Lower leg skin (tissue), 4 donors: ENCODE measurements at regions not wholly inside any gene's neighbourhood (a gene's known extent, or its start where the extent isn't known, plus 50 kb on each side); places are given as distances from the start of the nearest gene placed in this dataset.
A peak's percentile ranks its signal among the peaks of the same experiment; 100 is the strongest.

ENCODE experiments used
- DNase-seq, 2 donors: peaks; one replicate each; pipeline ENCODE4 v3.0.0-alpha.2; 2019; ENCODE audit warnings: low spot score in 2 of 2
- H3K4me3 ChIP-seq: fragments of 200-600 bp; sonication (generic); 2 replicates; pipeline ENCODE4 v1.5.1; 2017; ENCODE audit warnings: mild to moderate bottlenecking, low read depth; ENCODE audit not compliant: poor library complexity, severe bottlenecking
- CTCF ChIP-seq, 3 donors: fragments of 450-650 bp; IDR thresholded peaks; one replicate each; pipeline ENCODE4 v1.5.1; 2016; ENCODE audit warnings: antibody characterized with exemption in 3 of 3, mild to moderate bottlenecking in 3 of 3, moderate library complexity in 2 of 3
- POLR2A ChIP-seq, 2 donors: fragments of 450-650 bp; IDR thresholded peaks; one replicate each; pipeline ENCODE4 v1.6.1; 2016 to 2017; ENCODE audit warnings: antibody characterized with exemption in 2 of 2, mild to moderate bottlenecking in 1 of 2, moderate library complexity in 1 of 2
- WGBS, 2 donors: methylation state at CpG; one replicate each; pipeline ENCODE4 v1.1.5; 2018; 5-methylcytosine and 5-hydroxymethylcytosine counted together
- intact Hi-C: fragments of 100-400 bp; cut with DNase I; formaldehyde crosslinking; loops from one replicate; pipeline ENCODE4 v1.15.0; 2023; ENCODE audit warnings: low total_unique reads

GRCh38 chr22:25447067-25447685 is 117.3 kb upstream of the GRK3 start:
- DNase-seq: no peak
- WGBS, 2 donors: 43 to 48% methylated on average over 4 of the region's 4 CpGs
- no peak overlapping the region for H3K4me3 ChIP-seq
- TF ChIP-seq CTCF (IDR thresholded peaks at IDR 0.05): no peak
- no peak for TF ChIP-seq POLR2A (IDR thresholded peaks at IDR 0.05)
- intact Hi-C loops: no loop called here

- H3K4me3 ChIP-seq: peak overlapping the region; percentile 50
- TF ChIP-seq POLR2A (IDR thresholded peaks at IDR 0.05): no peak
- peak in 1 of 3 donors; percentile 86 for TF ChIP-seq CTCF (IDR thresholded peaks at IDR 0.05)
- peak; percentile 80 to 97 for DNase-seq
- intact Hi-C loops: no loop called here
- WGBS, 2 donors: 3 to 4% methylated on average over 28 to 29 of the region's 30 CpGs
These were observed 116.6 kb upstream of the GRK3 start for GRCh38 chr22:25447686-25448434.

GRCh38 chr22:25448435-25449051 is 115.9 kb upstream of the GRK3 start:
- H3K4me3 ChIP-seq: peak overlapping the region; percentile 50
- TF ChIP-seq CTCF (IDR thresholded peaks at IDR 0.05) (no peak), POLR2A (IDR thresholded peaks at IDR 0.05) (no peak)
- WGBS, 2 donors: 1 to 2% methylated on average over 16 of the region's 16 CpGs
- no peak for DNase-seq
- intact Hi-C loops: no loop called here

- DNase-seq: no peak
- WGBS, 2 donors: 67 to 75% methylated on average over 9 of the region's 9 CpGs
- intact Hi-C loops: no loop called here
- TF ChIP-seq POLR2A (IDR thresholded peaks at IDR 0.05) (no peak), CTCF (IDR thresholded peaks at IDR 0.05) (no peak)
- no peak overlapping the region for H3K4me3 ChIP-seq
These were observed 114.6 kb upstream of the GRK3 start for GRCh38 chr22:25449781-25450317.

- DNase-seq: no peak
- TF ChIP-seq POLR2A (IDR thresholded peaks at IDR 0.05): no peak
- no peak for TF ChIP-seq CTCF (IDR thresholded peaks at IDR 0.05)
- intact Hi-C loops: no loop called here
- H3K4me3 ChIP-seq: no peak overlapping the region
- WGBS, 2 donors: 71 to 78% methylated on average over 2 of the region's 2 CpGs
These were observed 112.9 kb upstream of the GRK3 start for GRCh38 chr22:25451480-25452114.
